ENCODE measurements at regions not wholly inside any gene's neighbourhood (a gene's known extent, or its start where the extent isn't known, plus 50 kb on each side); places are given as distances from the start of the nearest gene placed in this dataset.

DNA sequence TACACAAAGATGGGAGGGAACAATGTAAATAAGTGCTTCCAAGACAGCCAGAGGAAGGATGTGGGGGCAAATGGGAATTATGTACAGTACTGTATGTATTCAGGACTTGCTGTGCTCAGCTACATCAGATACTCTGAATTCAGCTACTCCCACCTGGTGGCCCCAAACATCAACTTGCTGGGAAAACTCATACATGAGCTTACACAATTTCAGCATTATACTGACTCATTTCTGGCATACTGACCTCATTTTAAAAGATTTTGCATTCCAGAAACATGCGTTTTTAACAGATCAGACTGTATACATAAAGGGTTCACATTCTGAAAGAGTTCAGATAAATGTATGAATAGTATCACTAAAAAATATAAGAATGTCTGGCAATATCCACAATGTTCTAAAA, 59.7 kb downstream of the GPX5 start:
- TF ChIP-seq, protein P1, sequence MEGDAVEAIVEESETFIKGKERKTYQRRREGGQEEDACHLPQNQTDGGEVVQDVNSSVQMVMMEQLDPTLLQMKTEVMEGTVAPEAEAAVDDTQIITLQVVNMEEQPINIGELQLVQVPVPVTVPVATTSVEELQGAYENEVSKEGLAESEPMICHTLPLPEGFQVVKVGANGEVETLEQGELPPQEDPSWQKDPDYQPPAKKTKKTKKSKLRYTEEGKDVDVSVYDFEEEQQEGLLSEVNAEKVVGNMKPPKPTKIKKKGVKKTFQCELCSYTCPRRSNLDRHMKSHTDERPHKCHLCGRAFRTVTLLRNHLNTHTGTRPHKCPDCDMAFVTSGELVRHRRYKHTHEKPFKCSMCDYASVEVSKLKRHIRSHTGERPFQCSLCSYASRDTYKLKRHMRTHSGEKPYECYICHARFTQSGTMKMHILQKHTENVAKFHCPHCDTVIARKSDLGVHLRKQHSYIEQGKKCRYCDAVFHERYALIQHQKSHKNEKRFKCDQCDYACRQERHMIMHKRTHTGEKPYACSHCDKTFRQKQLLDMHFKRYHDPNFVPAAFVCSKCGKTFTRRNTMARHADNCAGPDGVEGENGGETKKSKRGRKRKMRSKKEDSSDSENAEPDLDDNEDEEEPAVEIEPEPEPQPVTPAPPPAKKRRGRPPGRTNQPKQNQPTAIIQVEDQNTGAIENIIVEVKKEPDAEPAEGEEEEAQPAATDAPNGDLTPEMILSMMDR (IDR thresholded peaks at IDR 0.05; ENCODE audit: borderline replicate concordance, insufficient read depth, low read depth, low read length), result no peak
- H3K4me3 ChIP-seq (ENCODE audit: low read depth, low read length), result no peak overlapping the region

DNA sequence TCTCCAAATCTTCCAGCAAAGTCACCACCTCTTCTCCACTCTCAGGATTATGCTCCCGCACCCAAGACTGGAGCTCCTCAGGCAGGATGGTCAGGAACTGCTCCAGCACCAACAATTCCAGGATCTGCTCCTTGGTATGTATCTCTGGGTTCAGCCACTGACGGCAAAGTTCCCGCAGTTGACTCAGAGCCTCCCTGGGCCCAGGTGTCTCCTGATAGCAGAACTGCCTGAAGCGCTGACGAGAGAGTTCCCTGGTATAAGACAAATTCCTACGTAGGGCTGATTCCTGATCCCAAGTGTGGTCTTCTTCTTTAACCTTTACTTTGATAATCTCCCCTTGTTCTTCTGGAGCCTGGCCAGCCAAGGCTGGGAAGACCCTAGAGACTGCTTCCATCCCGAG, 60.6 kb downstream of the GPX5 start:
- TF ChIP-seq, protein P1 (IDR thresholded peaks at IDR 0.05; ENCODE audit: borderline replicate concordance, insufficient read depth, low read depth, low read length), result no peak
- no peak overlapping the region for H3K4me3 ChIP-seq (ENCODE audit: low read depth, low read length)

DNA sequence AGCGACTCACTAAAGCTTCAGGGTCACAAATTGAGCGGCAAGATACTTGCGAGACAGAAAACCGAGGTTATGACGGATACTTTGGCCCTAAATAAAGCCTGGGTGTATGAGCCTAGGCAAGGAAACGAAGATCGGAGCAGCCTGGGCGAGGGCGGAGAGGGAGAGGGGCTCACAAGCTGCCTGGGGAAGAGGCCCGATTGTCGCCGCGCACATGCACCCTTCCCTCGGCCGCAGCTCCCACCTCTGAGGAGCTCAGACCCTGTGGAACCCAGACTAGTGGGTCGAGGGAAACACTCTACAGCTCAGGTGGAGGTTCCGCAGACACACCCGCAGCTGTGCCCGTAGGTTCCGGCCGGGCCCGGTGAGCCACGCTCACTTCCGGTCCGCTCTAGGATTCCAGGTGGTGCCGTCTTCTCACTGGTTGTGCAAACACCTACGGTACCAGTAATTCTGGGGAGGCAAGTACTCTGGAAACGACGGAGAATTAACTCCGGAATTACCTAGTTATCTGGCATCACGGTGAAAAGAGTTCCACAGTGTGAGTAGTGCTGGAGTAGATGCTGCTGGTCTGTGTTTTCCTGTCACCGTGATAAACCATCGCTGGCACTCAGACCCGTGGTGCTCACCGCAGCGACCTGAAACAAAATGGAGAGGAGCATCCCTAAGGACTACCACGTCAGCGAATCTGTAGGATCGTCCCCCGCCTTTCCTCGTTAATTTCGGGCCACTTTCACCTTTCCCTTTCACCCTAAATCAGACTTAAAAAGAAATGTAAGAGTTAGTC, 61.5 kb downstream of the GPX5 start:
- peak overlapping the region; percentile 49 for H3K4me3 ChIP-seq (ENCODE audit: low read depth, low read length)
- TF ChIP-seq, protein P1 (IDR thresholded peaks at IDR 0.05; ENCODE audit: borderline replicate concordance, insufficient read depth, low read depth, low read length), result no peak

DNA sequence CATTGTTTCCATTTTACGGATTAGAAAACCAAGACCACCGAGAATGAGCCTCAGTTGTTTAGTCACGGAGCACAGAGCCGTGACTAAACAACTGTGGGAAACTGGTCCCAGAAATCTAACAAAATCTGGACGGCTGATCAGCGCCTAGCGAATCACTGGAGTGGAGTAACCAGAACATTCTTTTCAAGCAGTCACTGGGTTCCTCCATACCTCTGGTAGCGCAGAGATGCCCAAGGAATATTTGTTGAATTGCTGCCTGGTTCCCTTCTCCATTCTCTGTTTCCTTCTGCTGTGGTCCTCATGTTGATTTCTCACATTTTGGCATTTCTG, 62.0 kb downstream of the GPX5 start:
- TF ChIP-seq, protein P1 (IDR thresholded peaks at IDR 0.05; ENCODE audit: borderline replicate concordance, insufficient read depth, low read depth, low read length), result no peak
- peak overlapping the region; percentile 49 for H3K4me3 ChIP-seq (ENCODE audit: low read depth, low read length)

DNA sequence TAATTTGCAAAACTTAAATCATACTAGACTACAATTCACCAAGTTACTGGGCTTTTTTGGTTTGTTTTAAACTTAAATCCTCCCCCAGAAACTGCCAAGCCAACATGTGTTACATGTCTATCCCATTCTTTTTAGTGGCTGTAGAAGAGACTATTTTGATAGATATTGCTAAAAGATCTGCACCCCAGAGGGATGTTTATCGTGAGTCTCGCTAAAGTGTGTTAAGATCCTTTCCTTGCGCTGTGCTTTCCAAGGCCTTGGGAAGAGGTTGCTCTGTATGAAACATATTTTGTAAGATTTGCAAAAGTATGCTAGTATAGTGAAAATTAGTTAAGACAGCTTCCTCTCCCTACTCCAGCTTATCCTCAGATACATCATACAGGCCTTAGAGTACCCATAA, 63.0 kb downstream of the GPX5 start:
- TF ChIP-seq, protein P1 (IDR thresholded peaks at IDR 0.05; ENCODE audit: borderline replicate concordance, insufficient read depth, low read depth, low read length), result no peak
- no peak overlapping the region for H3K4me3 ChIP-seq (ENCODE audit: low read depth, low read length)

DNA sequence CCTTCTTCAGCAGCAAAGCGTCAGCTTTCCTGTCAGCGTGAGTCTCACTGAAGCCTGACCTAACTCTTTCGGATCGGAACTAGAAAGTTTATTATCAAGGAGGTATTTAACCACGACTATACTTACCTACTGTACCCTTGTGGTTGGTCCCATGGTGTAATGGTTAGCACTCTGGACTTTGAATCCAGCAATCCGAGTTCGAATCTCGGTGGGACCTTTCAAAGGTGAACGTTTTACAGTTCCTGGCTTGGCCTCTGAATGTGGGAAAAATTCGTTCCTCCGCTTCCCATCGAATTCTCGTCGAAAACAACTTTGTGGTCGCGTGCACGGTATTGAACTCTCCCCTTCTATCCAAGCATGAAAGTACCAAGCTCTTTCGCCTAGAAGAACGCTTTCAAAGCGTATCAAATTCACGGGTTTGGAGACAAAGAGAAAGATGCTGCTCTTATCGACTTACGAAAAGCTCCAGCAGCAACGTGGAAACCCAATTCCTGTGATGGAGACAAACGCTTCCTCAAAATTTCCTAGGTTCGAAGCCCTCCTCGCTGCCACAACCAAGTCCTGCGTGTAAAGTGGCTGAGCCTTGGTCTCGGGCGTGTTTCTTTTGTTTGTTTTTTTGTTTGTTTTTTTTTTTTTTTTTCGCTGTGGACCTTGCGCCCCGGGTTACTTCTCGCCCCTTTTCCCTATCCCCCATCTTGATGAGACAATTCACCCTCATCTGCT, 63.7 kb downstream of the GPX5 start:
- TF ChIP-seq, protein P1 (IDR thresholded peaks at IDR 0.05; ENCODE audit: borderline replicate concordance, insufficient read depth, low read depth, low read length), result no peak
- no peak overlapping the region for H3K4me3 ChIP-seq (ENCODE audit: low read depth, low read length)

DNA sequence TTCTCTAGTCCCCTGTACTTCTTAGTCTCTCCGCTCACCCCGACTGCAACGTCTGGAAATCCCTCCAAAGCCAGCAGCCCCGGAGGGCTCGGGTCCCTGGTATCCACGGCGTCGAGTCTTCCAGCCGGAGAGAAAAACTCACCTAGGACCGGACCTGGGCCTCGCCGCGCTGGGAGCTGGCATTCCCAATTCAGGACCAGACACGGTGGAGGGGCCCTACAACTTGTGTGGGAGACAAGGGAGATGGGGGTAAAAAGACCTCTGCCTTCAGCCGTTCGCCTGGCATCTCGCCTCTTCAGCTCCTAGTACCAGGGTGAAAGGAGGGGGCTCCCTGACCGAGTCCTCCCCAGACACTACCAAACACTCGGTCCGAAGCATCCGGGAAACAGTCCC, 64.3 kb downstream of the GPX5 start:
- H3K4me3 ChIP-seq (ENCODE audit: low read depth, low read length), result no peak overlapping the region
- TF ChIP-seq, protein P1 (IDR thresholded peaks at IDR 0.05; ENCODE audit: borderline replicate concordance, insufficient read depth, low read depth, low read length), result no peak
